GM21825 (cell line): ENCODE measurements at regions not wholly inside any gene's neighbourhood (a gene's known extent, or its start where the extent isn't known, plus 50 kb on each side); places are given as distances from the start of the nearest gene placed in this dataset.
"Not testable (repeated sequence)": the region's sequence is repeated elsewhere in the genome, so short reads cannot be mapped to it uniquely, and the experiment has no call there.

Source experiments
- ATAC-seq: cut with Tn5 transposase; IDR thresholded peaks from one replicate; pipeline ENCODE4 v1.9.1; 2021; ENCODE audit warnings: mild to moderate bottlenecking, moderate library complexity; ENCODE audit not compliant: unreplicated experiment

DNA sequence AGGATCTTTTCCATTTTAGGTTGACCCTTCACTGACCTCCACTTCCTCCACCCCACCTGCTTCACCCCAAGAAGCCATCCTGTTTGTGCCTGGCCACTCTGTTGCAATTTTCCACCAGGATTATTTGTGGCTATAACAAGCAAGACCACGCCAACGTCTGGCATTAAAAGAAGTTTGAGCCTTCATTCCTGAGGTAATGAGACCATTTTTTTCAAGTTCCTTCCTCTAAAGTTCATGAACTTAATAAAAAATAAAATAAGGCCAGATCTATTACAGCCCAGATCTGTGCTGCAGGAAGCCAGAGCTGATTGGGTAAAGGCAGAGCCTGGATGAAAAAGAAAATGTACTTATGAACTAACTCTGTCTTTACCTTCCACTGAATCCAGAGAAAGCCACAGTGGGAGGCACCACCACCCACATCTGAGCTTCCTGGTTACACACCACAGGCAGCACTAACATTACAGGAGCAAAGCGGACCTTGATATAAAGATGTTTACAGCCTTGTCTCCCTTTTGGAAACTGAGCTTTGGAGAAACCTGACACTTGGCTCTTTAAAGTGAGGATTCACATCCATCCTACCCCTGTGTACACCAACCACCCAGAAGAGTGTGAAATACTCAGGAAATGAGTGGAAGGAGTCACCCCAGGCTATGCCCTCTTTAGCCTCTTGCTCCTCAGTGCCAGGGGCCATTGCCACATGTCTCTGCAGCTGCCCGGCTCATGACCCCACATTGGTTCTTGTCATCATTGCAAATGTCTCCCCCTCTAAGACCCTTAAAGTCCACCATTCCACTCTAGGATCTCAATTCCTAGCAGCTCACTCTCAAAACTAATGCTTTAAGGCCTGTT, 293.6 kb downstream of the PLPP3 start:
- no peak for ATAC-seq

DNA sequence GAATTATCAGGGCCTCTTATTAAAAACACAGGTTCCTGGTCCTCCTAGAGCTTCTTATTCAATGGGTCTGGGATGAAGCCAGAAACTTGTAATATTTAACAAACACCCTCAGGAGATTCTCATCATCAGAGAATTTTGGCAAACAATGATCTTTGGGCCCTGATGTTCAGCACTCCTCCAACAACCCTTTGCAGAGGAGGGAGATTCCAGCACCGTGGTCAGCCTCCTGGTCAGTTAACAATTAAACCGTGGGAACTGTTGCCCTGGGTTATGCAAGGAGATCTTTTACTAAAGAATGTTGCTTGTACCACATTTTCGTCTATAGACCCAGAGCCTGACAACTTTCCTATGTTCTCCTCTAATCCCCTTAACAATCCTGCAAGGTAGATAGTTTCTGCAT, 294.4 kb downstream of the PLPP3 start:
- no peak for ATAC-seq

DNA sequence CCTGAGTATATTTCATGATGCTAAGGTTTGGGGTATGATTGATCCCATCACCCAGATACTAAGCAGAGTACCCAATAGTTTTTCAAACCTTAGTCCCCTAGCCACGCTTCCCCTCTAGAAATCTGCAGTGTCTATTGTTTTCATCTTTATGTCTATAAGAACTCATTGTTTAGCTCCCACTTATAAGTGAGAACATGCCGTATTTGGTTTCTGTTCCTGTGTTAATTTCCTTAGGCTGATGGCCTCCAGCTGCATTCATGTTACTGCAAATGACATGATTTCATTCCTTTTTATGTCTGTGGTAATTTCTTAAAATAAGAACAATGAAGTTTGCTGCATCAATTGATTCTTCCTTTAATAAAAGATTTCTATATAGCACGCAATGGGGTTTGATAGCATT, 301.3 kb downstream of the PLPP3 start:
- ATAC-seq: no peak

DNA sequence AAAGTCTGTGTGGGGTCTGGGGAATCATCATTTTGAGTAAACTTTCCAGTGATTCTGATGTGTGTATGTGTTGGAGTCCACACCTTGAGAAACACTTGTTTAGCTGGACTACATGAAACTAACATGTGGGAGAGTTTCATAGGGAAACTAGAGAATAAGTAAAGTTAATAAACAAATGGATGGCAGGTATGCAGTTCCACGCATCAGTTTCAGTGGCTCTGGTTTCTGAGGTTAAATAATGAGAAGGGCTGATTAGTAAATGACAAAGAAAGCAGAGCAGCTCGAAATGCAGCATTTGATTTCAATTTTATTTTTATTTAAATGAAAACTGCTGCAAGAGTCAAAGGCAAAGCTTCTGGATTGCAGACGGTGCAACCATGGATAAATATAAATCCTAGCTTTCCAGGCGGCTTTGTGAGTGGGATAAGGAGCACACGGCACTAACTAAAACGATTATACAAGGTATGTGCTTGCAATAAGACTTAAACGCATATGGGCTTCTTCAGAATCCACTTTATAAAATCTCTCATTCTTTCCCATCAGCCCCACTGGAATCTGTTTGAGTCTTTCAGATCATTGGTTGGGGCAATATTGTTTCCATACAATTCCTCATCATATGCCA, 310.7 kb downstream of the PLPP3 start:
- no peak for ATAC-seq

DNA sequence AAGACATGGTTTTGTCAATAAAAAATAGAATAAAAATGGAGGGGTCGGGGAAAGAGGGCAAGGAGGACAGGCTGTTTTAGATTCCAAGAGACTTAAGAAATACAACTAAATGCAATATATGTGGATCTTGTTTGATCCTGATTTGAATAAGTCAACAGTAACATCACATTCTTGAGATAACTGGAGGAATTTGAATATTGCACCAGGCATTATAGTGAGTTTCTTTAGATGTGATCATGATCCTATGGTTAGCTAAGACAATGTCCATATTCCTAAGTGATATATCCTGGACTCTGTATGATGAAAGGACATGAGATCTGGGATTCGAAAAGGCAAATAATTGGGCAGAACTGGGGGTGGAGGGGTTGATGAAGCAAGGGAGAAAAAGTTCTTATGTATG, 311.8 kb downstream of the PLPP3 start:
- no peak for ATAC-seq

DNA sequence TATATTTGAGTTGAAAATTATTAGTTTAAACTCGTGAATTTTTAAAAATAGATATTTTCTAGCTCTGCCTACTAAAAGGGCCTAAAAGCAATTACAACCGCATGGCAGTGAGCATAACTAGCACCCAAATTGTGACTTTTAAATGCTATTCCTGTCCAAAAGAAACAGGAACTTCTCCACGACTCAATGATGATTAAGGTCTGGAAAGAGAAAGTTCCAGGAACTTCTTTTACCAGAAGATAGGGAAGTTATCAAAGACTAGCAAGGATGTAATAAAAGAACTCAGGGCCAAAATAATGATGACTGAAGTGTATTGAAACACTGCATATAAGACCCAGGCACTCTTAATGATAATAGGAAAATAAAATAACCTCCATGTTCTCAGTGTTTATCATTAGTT, 313.0 kb downstream of the PLPP3 start:
- ATAC-seq: no peak

DNA sequence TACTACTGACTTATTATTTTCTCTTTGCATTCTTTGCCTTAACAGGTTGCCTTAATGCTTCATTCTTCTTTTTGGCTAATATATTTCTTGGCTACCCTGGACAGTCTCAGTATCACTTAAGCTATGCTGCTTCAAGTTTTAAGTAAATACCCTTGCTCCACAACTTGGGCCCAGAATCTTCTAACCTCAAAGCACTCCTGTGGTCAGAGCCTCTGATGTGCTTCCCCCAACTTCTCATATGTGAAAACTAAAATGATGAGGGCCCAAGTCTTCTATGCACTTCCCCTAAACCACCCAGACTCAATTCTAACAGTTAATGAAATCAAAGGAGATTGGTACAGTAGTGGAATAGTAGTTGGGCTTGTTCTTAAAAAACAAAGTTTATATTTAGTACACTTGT, 314.1 kb downstream of the PLPP3 start:
- no peak for ATAC-seq

DNA sequence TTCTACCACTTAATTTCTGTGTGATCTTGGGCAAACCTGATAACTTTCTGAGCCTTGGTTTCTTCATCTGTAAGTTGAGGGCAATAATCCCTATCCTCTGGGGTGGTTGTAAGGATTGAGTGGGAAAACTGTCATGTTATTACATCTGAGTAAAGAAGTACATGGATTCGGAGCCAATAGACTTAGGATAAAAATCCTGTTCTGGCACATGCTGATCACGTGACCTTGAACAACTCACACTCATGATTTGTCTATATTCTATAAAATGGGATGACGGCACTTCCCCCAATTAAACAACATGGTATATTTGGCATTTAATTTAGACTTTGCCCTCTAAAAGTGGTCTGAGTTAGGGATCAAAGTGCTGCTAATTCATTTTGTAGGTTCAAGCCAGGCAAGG, 315.5 kb downstream of the PLPP3 start:
- no peak for ATAC-seq

DNA sequence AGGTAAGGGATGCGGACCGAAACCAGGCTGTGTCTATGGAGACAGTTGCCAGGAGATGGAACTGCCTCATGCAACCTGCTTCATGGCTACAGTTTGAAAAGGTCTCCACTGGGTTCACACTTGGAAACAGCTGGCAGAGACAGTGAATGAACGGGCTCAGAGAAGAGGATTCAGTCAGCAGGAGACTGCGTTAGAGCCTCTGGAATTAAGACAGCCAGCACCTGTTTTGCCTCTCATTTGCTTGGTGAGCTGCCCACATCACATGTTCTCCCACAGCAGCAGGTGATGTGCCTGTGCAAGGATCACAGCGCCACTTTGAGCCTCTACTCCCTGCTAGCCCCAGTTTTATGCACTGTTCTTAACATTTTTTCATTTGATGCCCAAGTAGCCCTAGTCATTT, 321.0 kb downstream of the PLPP3 start:
- no peak for ATAC-seq

DNA sequence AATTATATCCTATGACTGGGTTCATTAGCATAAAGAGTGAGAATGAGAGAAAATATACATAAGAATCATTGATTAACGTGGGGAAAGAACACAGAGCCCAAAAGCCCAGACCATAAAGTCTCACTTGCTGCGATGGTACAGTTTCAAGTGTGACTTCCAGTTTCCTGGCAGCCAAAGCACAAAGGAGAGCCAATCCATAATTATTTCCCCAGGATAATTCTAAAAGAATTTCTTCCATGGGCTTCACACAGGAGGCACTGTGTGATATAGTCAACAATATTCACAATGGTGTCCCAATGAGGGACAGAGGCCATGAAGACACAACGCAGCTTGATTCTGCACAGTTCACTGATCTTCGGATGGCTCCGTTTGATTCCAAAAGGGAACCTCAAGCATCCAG, 321.6 kb downstream of the PLPP3 start:
- no peak for ATAC-seq

DNA sequence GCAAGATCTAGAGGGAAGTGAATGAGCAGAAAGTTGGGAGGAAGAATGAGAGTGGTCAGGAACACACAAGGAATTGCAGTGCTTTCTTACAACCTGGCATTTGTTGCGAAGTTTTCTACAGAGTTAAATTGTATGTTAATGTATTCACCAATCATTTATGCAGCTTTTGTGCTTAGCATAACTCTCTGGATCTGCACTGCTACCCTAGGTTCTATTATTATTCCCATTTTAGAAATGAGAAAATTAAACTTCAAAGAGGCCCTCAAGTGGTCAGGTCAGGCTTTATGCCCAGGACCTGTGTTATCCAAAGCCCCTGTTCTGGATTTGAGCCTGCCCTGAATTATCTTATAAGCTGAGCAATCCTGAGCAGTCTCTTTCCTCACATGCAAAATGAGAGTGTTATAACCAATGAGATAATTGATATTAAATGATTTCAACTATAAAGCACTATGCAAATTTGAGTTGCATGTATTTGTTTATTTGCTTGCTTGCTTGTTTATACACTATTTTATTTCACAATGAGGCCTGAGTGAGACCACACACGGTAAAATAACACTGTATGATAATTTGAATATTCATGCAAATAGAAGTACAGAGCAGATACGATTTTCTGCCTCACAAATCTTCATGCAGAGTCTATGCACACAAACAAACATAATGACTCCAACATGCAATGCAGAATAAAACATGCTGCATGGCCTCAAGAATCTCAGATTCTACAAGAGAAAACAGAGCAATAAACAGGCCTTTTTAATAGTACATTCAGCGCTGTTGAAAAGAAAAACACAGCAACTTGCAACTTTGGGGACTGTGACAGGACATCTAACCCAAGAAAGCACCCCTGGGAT, 323.0 kb downstream of the PLPP3 start:
- ATAC-seq: no peak

DNA sequence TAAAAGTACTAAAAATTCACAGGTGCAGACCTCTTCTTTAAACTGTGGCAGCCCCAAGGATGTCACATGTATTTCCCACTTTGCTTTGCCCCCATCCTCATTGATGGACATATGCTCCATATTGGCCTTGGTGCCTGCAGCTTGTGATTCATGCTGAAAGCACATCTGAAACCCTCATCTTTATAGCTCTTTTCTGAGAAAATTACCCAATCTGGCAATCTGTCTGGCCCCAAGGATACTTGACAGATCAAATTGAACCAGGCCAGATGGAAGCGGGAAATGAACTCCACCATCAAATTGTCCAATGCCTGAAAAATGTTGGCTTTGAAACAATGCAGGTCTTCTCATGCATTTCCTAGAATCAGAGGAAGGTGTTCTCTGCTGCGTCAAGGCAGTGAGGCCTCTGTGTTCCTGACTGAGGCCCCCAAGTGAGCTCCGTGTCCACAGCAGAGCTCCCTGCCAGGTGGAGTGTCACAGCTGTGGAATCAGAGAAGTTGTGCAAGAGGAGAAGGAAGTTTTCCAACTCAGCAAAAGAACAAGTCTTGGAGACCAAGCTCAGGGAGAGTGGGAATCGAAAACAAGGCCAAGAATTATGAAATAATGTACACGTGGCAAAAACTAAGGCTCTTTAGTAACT, 323.7 kb downstream of the PLPP3 start:
- ATAC-seq: no peak

DNA sequence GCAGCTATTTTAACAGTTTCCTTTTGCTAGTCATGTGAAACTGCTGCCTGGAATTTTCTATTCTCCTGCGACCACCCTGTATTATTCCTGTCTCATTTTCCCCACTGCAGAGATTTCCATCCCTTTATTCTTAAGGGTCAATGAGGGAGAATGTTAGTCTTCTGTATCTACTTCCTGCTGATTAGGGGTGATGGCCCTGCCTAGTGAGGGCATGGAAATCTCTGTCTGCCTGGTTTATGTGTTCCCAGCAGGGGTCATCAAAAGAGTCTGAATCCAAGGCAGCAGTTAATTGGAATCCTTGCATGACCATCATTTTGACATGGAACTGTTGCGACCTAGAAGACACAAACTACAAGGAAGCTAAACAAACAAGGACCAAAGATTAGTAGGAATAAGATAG, 325.2 kb downstream of the PLPP3 start:
- no peak for ATAC-seq

DNA sequence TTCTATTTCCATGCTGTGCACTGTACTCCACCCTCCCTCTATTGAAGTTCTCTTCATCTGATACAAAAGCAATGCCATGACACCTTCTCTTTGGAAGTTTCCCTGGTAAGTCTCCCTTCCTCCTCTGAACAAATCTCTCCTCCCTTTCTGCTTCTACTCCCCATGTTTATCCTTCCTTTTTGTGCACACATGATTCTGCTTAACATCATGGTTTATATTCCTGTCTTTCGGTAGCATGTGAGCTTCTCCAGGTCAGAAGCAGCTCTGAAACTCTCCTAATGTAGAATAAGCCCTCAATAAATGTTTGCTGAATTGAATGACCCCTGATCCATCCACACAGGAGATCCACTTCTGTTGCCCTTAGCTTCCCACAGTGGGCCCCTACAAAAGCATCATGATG, 328.6 kb downstream of the PLPP3 start:
- no peak for ATAC-seq

DNA sequence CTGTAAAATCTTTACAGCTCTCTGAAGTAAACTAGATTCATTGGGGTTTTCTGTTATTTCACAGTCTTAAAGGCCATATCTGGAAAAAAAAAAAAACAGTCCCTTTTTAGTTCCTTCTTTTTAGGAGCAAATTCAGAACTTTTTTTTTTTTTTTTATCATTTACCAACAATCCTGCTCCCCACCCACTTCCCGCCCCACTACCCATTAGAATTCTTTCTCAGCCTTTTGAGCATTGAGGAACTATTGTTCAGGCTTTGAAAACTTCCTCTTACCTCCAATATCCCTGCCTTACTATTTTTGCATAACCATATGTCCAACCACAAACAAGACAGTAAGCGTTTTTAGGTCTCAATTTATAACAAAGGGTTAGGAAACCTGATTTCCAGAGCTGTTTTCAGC, 330.1 kb downstream of the PLPP3 start:
- ATAC-seq: no peak

DNA sequence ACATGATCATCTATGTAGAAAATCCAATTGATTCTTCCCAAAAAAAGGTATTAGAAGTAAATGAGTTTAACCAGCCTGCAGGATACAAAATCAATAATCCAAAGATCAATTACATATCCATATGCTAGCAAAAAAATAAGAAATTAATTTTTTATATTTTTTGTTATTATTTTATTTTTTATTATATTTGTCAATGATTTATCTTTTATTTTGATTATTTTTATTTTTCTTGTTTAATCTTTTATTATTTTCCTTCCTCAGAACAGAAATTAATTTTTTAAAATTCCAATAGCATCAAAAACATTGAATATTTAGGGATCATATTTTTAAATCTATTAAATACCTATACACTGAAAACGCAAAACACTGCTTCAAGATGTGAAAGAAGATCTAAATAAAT, 331.2 kb downstream of the PLPP3 start:
- ATAC-seq: no peak

DNA sequence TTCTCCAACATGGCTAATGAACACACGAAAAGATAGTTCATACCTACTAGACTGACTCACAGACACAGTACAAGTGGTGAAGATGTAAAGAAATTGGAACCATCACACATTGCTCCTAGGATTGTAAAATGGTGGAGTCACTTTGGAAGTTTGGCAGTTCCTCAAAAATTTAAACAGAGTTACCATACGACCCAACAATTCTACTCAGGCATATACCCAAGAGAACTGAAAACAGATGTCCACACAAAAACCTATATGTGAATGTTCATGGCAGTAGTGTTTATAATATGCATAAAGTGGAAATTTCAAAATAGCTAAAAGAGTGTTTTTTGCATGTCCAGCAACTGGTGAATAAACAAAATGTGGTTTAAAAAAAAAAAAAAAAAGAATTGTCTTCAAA, 332.6 kb downstream of the PLPP3 start:
- not testable (repeated sequence) for ATAC-seq

DNA sequence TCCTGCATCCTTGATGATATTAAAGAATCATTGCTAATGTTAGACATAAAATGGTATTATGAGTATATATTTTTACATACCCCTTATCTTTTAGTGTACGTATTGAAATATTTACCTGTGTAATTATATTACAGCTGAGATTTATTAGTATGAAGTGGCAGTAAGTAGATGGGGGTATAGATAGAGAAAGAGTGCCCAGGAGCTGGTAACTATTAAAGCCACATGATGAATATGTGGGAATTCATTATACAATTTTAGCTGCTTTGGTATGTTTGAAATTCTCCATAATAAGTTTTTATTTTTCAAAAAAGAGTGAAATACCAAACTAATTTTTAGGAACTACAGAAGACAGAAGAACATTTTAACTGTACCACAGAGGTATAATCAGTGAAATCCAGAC, 339.0 kb downstream of the PLPP3 start:
- no peak for ATAC-seq

DNA sequence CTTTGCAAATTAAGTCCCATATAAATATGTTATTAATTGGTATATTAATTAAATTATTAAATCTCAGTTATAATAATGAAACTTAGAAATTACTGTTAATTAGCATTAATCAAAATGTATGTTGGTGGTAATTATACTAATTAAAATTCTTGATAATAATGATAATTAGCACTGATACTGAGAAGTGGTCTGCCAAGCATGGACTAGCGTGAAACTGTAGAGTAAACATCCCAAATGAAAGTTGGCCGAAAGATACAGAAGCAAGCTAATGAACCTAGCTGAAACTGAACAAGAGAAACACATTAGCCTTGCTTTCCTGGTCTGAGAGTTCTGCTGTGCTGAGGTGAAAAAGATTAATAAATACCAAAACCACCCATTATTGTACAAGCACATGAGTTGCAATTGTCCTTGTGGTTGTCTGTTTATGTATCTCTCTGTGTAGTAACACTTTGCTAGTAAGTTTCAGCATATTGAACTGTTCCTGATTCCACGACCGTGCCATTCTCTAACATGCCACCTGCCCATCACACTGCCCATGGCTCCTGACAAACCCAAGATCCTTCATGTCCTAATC, 341.8 kb downstream of the PLPP3 start:
- ATAC-seq: no peak

DNA sequence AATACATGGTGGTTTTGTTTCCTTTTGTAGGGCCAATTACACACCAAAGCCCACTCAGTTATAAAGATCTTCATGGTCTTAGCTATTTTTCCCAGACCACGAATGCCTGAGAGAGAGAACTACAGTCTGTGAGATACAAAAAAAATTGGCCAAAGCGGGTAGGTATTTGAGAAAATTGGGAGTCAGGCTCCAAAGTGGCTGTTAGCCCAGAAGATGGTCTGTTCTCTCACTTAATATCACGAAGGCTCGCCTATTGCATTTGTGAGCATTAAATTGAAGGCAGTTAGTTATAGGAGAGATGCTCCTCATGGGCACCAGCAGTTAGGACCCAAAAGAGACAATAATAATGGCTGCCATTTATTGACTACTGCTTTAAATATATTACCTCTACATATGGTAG, 342.7 kb downstream of the PLPP3 start:
- no peak for ATAC-seq

DNA sequence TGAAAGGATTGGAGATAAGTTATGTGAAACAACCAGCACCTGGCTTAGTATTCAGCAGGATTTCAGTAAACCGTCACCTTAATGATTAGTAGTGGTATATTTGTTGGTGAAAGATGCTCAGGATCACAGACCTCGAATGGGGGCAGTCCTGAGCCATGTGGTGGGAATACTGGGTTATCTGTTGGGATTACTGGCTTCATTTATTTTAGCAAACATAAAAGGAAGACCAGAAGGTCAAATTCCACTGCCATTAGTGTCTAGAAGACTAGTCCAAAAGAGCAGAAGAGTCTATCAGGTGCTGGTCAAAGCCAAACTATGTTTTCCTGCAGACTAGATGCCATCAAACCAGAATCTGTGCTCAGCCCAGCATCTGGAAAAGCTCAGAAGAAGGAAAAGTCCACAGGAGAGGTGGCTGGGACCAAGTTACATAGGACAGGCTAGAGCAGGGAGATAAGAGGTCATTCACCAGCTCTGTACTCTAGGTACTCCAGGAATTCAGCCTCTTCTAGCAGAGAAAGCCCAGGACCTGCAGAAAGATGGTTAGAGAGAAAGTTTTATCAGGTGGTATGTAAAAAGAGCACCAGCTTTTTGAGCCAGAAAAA, 343.4 kb downstream of the PLPP3 start:
- no peak for ATAC-seq
